ENCODE measurements at regions not wholly inside any gene's neighbourhood (a gene's known extent, or its start where the extent isn't known, plus 50 kb on each side); places are given as distances from the start of the nearest gene placed in this dataset.

DNA sequence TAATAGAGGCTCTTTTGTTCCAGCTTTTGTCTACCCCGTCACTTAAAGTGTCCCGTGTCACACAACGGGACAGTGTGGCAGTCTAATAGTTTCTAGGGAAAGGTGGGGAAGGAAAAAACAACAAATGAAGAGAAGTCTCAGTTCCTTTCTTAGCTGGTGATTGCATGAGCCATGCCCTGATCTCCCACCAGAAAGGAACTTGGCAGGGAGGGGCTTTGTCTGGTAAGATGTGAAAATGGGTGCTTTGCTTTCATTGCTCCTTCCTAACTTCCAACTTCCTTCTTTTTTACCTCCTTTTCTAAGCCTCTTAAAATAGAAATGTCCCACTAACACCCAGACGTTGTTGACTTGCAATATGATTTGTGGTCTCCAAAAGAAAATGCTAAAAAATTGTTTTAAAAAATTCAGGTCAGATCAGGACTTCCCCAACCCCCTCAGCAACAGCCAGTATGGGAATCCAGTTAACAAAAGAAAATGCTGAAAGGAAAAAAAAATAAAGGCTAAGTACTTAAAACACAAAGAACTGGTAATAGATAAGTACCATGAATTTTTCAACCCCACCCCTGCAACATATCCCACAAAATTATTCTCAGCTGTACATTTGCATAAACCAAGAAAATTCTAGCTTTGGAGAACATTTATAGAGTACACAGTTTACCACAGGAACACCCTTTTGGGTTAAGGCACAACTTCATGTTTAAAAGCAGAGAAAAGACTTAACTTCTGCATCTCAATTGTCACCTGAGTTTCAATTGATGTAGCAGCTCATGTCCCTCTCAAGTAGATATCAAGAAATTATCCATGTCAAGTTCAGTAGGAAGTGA, 106.2 kb downstream of the NIBAN1 start:
- H3K36me3 ChIP-seq: no peaks in the 10 kb centered on the region
- WGBS, 2 donors (ENCODE audit: low coverage in 1 of 2): 43 to 74% methylated on average over 1 to 4 of the region's 4 CpGs
- H3K4me3 ChIP-seq: no peak overlapping the region
- in situ Hi-C loops (cut with MboI; ENCODE audit: low pct_ligation_motif_present in 1 of 4, low pct_unique_long_range_greater_than_20kb in 1 of 4, low sequenced_read_pairs in 3 of 4): no loop called here
- H3K4me1 ChIP-seq: peaks cover 3 to 19% (median 10%) of the 10 kb centered on the region in 4 donors
- no peaks in the 10 kb centered on the region for H3K27me3 ChIP-seq
- DNase-seq: no peak
- H3K9me3 ChIP-seq: no peaks in the 10 kb centered on the region
- H3K27ac ChIP-seq: peak overlapping the region; percentile 57 to 76 (median 68)
- TF ChIP-seq, protein P1, sequence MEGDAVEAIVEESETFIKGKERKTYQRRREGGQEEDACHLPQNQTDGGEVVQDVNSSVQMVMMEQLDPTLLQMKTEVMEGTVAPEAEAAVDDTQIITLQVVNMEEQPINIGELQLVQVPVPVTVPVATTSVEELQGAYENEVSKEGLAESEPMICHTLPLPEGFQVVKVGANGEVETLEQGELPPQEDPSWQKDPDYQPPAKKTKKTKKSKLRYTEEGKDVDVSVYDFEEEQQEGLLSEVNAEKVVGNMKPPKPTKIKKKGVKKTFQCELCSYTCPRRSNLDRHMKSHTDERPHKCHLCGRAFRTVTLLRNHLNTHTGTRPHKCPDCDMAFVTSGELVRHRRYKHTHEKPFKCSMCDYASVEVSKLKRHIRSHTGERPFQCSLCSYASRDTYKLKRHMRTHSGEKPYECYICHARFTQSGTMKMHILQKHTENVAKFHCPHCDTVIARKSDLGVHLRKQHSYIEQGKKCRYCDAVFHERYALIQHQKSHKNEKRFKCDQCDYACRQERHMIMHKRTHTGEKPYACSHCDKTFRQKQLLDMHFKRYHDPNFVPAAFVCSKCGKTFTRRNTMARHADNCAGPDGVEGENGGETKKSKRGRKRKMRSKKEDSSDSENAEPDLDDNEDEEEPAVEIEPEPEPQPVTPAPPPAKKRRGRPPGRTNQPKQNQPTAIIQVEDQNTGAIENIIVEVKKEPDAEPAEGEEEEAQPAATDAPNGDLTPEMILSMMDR (IDR thresholded peaks at IDR 0.05): no peak
- intact Hi-C loops (cut with DNase I; ENCODE audit: low total_unique reads): no loop called here

DNA sequence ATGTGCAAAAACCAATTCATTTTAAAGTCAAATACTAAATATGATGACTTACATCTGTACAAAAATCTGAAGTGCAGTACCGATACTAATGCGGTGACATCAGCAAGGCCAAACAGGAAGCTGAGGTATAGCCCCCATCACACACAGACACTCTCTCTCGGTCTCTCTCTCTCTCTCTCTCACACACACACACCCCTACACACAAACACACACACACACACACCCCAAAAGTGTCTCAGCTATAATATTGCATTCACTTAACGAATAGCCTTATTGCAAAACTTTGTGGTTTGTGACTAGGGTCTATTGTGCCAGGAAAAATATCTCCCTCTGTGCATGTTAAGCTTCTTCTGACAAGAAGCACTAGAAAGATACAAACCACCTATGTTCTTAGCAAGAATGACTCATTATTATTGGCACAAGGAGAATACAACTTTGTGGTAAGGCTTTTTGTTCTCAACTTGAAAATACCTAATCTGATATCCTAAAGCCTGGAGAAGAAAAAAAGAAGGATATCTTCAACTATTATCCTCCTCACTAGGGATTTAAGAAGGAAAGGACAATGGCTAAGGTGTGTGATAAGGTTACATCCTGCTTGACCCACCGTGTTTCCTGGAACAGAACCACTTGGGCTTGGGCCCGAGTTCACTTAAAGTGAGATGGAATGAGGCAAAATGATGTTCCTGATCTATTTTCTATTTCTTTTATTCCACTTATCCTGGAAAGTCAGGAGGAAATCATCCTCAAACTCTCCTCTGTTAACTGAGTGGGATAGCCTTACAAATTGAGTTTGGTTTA, 107.1 kb downstream of the NIBAN1 start:
- peaks cover 3 to 19% (median 10%) of the 10 kb centered on the region in 4 donors for H3K4me1 ChIP-seq
- intact Hi-C loops (cut with DNase I; ENCODE audit: low total_unique reads): no loop called here
- TF ChIP-seq POLR2A (IDR thresholded peaks at IDR 0.05): no peak
- TF ChIP-seq EP300 (IDR thresholded peaks at IDR 0.05; ENCODE audit: low read depth): no peak
- TF ChIP-seq POLR2AphosphoS5 (IDR thresholded peaks at IDR 0.05): peak; percentile 39 to 48 (median 39)
- TF ChIP-seq, protein P1 (IDR thresholded peaks at IDR 0.05): no peak
- no peaks in the 10 kb centered on the region for H3K9me3 ChIP-seq
- H3K27ac ChIP-seq: peak overlapping the region; percentile 57 to 76 (median 68)
- 58 to 67% methylated on average over 5 to 6 of the region's 6 CpGs for WGBS, 2 donors (ENCODE audit: low coverage in 1 of 2)
- H3K36me3 ChIP-seq: no peaks in the 10 kb centered on the region
- H3K4me3 ChIP-seq: no peak overlapping the region
- H3K27me3 ChIP-seq: no peaks in the 10 kb centered on the region
- in situ Hi-C loops (cut with MboI; ENCODE audit: low pct_ligation_motif_present in 1 of 4, low pct_unique_long_range_greater_than_20kb in 1 of 4, low sequenced_read_pairs in 3 of 4): no loop called here
- peak; percentile 41 for DNase-seq

DNA sequence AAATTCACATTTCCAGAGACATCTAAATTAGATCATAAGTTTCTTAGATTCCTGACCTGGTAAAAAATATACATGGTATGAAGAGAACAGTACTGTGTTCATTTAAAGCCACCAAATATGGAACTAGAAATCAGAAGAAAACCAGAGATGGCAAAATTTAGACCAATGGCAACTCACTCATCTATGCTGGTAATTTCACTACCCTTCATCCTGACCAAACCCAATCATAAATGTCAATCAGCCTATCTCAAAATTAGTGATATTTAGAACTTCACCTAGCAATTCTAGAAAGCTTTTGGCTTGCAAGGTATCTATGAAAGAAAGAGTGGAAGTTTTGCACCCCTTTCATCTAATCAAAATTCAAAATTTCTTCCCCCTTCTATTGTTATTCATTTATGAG, 107.7 kb downstream of the NIBAN1 start:
- Histone ChIP-seq H3K27me3 (no peaks in the 10 kb centered on the region), H3K9me3 (no peaks in the 10 kb centered on the region), H3K4me3 (no peak overlapping the region), H3K4me1 (peaks cover 3 to 19% (median 10%) of the 10 kb centered on the region in 4 donors), H3K36me3 (no peaks in the 10 kb centered on the region), H3K27ac (peak overlapping the region; percentile 41 to 76 (median 68))
- in situ Hi-C loops (cut with MboI; ENCODE audit: low pct_ligation_motif_present in 1 of 4, low pct_unique_long_range_greater_than_20kb in 1 of 4, low sequenced_read_pairs in 3 of 4) (no loop called here), intact Hi-C loops (cut with DNase I; ENCODE audit: low total_unique reads) (no loop called here)
- TF ChIP-seq POLR2AphosphoS5 (IDR thresholded peaks at IDR 0.05): no peak
- TF ChIP-seq POLR2A (IDR thresholded peaks at IDR 0.05): no peak
- TF ChIP-seq EP300 (IDR thresholded peaks at IDR 0.05; ENCODE audit: low read depth): no peak
- TF ChIP-seq, protein P1 (IDR thresholded peaks at IDR 0.05): no peak
- no peak for DNase-seq

DNA sequence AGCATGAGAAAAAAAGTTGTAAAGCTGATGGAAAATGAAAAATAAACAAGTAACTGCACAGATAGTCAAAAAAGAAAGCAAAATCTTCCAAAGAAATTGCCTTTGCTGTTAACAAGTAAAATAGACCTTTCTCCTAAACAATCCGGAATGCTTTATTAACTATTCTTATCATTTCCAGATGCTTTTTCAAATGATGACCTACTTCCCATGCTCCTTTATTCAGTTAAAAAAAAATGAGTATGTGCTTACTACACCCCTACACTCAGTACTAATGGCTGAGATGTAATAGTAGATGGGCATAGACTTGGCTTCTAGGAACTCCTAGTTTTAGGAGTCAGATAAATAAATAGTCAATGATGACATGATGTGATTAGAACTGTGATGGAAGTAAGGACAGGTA, 108.5 kb downstream of the NIBAN1 start:
- H3K27ac ChIP-seq: peak overlapping the region in 1 of 4 donors; percentile 74

More for the DNA sequence above, 108.5 kb downstream of the NIBAN1 start:
- Histone ChIP-seq H3K27me3 (no peaks in the 10 kb centered on the region), H3K9me3 (no peaks in the 10 kb centered on the region), H3K4me1 (peaks cover 3 to 19% (median 10%) of the 10 kb centered on the region in 4 donors), H3K36me3 (no peaks in the 10 kb centered on the region), H3K4me3 (no peak overlapping the region)
- DNase-seq: no peak
- TF ChIP-seq POLR2A (IDR thresholded peaks at IDR 0.05) (no peak), EP300 (IDR thresholded peaks at IDR 0.05; ENCODE audit: low read depth) (no peak), POLR2AphosphoS5 (IDR thresholded peaks at IDR 0.05) (no peak)
- TF ChIP-seq, protein P1 (IDR thresholded peaks at IDR 0.05): no peak
- in situ Hi-C loops (cut with MboI; ENCODE audit: low pct_ligation_motif_present in 1 of 4, low pct_unique_long_range_greater_than_20kb in 1 of 4, low sequenced_read_pairs in 3 of 4) (no loop called here), intact Hi-C loops (cut with DNase I; ENCODE audit: low total_unique reads) (no loop called here)
- WGBS, 2 donors (ENCODE audit: low coverage in 1 of 2): 78 to 79% methylated on average over 1 of the region's 1 CpG
